GM18873 (cell line): ENCODE measurements at regions not wholly inside any gene's neighbourhood (a gene's known extent, or its start where the extent isn't known, plus 50 kb on each side); places are given as distances from the start of the nearest gene placed in this dataset.

Source experiments
- ATAC-seq: cut with Tn5 transposase; IDR thresholded peaks from one replicate; pipeline ENCODE4 v1.9.1; 2021; ENCODE audit warnings: mild to moderate bottlenecking, moderate library complexity, moderate number of reproducible peaks; ENCODE audit not compliant: unreplicated experiment, low FRiP score

DNA sequence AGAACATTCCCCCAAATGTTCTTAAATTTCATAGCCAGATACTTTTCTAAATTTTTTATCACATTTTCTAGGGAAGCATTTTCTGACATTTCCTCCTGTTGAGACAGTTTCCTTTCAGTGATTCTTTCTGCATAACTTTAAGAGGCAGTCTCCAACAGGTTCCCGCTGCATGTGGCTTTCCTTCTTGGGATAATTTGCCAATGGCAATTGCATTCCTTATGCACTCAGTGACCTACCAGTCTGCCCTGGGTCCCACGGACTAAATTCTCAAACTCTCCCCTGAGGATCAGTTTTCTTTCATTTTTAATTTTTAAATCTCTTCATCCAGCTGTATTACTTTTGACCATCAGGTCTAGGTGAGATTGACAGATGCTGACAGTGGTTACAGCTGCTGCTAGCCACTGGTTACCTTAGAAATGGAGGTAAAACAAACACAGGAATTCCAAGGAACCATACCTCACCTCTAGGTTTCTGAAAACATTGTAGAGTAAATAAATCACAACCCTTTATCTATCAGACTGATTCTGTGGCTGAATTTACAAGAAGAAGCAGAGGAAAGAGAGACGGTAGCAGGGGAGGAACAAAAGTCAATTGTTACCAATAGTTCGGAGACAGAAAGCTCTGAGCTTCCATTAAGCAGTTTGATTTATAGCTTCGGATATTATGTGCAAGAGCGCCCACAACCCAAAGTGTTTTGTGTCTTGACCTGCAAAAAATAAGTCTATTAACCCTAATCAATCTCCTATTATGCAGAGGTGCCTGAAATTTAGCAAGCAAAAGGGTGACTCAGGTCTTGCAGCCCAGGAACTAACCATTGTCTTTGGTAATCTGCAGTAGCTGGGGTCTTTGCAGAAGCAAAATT, 216.0 kb downstream of the PMP22 start:
- ATAC-seq, result no peak

GRCh38 chr17:15048381-15048780, 216.7 kb downstream of the PMP22 start:
- no peak for ATAC-seq

GRCh38 chr17:15042311-15042710, 222.8 kb downstream of the PMP22 start:
- no peak for ATAC-seq

DNA sequence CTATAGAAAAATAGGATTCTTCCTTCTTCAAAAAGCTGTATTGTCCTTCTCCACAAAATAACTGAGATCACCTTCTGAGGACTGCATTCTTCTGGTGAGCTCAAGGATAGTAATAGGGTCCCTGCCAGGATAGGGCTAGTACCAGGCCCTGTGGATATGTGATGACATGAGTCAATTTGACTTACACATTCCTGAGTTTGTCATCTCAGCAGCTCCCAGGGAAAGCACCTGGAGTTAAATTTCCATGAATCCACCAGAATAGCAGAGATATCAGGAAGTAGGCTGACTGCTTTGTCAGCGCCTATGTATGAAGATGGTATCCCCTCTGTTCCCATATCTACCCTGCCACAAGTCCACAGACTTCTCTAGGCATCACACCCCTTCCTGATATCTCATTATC, 225.8 kb downstream of the PMP22 start:
- no peak for ATAC-seq

GRCh38 chr17:15038656-15039055, 226.5 kb downstream of the PMP22 start:
- ATAC-seq, result no peak

DNA sequence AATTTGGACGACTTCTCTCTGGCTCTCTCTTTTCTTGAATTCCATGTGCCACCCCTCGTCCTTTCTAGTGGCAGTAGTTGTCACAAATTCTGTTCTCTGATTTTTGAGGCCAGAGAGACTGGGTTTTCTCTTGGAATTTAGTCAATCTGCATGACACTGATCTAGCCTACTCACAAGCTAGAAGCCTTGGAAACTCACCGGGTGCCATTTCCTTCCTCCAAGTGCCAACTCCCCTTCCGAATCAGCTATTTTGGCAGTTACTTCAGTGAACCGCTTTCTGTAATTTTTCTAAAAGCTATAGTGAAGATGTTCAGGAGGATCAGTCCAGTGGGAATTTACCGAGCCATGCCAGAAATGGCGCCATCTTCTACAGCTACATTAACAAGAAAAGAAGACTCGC, 228.9 kb downstream of the PMP22 start:
- no peak for ATAC-seq

DNA sequence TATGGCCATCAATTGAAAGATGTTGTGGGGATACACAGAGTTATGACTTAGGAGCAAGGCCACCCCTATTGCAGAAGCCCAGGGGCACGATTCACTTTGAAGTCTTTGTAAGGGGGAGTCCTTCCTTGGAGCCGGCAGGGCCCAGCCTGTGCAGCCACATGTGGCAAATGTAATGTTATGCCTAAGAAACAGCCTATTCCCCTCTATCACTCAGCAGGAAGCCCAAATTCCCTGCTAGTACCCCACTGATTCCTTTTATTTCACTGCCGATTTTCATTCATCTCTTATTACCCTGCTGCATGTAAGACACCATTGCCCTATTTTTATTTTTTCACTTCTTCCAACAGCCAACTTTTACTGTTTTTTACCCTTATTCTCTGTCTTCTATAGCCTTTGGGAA, 233.2 kb downstream of the PMP22 start:
- ATAC-seq, result no peak

- no peak for ATAC-seq
These were observed 235.7 kb downstream of the PMP22 start for GRCh38 chr17:15029469-15029868.

DNA sequence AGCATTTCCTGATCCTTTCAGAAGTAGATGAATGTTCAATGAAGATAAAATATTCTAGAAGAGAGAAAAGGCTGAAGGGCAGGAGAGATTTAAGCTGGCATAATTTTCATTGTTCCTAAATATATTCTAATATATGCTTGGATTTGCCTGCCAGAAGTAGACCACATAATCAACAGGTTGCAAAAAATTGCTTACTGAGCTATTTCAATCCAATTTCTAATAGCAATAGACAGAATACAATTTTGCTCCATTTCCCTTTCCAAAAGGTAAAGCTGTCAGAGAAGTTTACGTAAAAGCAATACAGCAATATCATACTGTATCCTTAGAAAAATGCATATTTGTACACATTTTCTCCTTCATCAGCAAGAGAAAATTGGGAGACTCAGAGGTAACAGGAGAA, 237.3 kb downstream of the PMP22 start:
- no peak for ATAC-seq

DNA sequence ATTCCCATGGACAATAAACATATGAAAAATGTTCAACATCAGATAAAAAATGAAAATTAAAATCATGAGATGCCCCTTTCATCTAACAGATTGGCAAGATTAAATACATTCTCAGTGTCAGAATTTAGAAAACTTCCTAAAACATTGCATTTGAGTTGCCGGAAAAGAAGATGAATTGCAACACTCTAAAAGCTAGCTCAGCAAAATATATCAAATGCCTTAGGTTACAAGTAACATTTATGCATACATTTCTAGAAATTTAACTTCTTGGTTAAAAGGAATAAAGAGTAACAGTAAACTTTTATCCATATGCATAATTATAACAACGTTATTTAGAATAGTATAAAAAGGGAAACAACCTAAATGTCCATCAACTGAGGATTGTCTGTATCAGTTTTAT, 239.0 kb downstream of the PMP22 start:
- ATAC-seq, result no peak

DNA sequence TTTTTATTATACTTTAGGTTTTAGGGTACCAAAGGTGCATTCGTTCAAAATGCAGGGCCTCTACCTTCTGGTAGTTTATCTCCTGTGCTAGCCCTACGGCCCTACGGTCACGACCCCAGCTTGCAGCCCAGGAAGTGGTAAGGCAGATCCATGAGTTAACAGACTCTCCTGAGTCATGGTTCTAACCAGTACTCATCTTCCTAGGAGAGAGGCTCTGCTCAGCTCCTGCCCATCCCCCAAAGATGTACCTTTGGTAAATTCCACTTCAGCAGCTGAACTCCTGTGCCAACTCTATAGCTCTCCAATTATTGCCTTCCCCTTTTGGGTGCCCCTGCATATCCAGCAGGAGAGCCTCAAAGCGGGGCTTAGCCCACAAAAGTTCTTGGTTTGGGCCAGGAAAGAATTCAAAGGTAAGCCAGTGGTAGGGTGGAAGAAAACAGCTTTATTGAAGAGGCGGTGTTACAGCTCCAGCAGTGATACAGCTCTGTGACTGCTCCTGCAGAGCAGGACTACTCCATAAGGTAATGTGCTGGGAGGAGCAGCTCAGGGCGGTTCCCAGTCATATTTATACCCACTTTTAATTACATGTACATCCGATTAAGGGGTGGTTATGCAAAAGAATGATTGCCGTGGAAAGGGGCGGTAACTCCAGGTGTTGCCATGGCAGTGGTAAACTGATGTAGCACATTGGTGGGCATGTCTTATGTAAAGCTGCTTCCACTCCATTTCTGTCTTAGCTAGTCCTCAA, 241.4 kb downstream of the PMP22 start:
- no peak for ATAC-seq

DNA sequence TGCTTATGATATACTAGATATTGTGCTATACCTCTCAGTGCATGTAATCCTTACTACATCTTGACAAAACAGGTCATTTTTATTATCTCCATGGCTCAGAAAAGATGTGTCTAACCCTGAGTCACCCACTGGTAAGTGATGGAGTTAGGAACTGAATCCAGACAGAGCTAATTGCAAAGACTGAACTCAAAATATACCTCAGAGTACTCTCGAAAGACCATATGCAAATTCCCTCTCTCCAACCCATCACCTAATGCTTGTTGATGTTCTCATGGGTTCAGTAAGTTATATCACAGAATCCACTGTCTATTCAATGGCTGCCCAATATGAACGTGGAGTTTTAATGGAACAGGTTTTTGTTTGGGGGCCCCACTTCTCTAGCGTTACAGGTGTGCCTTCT, 246.0 kb downstream of the PMP22 start:
- ATAC-seq, result no peak

- no peak for ATAC-seq
These were observed 252.7 kb downstream of the PMP22 start for GRCh38 chr17:15012351-15012980.

- no peak for ATAC-seq
These were observed 256.0 kb downstream of the PMP22 start for GRCh38 chr17:15009087-15009486.

GRCh38 chr17:15007147-15007553, 258.0 kb downstream of the PMP22 start:
- ATAC-seq, result no peak

DNA sequence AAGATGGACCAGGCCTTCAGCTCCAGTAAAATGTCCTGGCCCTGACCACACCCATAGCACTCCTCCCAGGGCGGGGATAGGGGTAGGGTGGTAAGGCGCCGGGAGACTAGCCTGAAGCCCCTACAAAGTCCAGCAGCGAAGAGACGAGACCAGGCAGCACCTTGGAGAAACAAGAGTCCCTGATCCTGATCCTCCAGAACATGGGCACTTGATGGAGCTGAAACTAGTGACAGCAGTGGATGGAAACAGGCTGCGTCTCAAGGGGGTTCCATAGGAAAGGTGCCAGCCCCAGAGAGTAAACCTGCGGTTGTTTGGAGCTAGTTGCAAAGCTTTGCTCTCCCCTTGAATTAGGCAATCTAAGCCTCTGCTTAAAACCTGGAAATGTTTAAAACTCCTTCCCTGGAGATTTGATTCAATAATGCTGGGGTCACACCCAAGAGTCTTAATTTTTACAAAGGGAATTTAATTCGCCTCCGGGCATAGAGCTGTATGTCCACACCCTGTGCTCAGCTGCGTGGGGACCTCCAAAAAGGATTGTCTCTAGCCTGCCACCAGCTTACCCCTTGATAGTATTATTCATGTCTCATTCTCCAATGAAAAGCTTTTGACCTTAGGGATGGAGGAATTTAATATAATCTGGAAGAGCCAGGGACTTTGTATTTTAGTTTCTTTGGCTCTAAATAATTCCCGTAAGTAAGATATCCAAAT, 258.6 kb downstream of the PMP22 start:
- no peak for ATAC-seq

- ATAC-seq, result no peak
These were observed 264.5 kb downstream of the PMP22 start for GRCh38 chr17:15000661-15001060.

DNA sequence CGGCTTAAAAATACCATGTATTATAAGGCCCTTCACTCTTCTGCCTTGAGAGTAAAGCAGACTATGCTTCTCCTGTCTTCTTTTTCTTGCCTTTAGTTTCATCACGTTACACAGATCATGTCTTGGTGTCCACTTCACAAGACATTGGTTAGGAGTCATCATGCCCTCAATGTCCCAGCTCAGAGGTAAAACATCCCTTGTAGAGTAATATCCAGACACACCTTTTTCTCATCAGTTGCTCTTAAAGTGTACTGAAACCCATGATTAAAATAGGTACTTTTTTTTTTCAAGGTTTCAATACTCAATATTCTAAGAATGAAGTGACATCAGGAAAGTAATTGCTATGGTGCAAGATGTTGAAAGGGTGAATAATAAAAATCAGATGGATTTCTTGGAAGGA, 267.8 kb downstream of the PMP22 start:
- ATAC-seq, result no peak

DNA sequence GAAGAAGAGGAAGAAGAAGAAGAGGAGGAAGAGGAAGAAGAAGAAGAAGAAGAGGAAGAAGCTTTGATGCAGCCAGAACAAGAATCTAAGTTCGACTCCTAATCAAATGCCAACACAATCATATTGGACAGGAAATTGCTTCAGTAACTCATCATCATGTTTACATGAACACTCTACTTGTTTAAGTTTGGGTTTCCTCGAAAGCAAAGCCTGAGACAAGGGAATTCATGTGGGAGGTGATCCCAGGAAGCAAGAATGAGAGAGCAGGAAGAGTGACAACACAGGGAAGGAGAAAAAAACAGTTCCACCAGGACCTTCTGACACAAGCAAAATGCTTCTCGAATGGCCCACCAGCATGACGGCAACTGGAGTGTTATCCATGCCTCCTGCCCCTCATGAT, 279.0 kb downstream of the PMP22 start:
- ATAC-seq, result no peak

DNA sequence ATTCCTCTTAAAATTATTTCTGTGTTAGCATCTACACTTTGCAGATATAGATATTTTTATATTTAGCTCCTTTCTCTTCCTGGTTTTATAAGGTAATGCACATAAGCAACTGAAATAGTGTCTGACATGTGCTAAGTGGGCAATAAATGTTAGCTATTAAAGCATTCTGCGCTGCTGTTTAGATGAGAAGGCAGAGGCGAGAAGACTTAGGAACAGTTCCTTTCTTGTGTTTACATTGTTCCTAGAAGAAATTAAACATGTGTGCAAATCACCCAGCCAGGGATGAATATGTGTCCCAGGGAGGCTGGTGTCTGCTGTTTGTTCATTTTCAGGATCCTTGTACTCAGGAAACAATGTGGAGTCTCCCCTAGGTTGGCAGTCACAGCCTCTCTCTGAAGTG, 292.3 kb downstream of the PMP22 start:
- ATAC-seq, result no peak

- no peak for ATAC-seq
These were observed 294.1 kb downstream of the PMP22 start for GRCh38 chr17:14971054-14971453.
